ENCODE measurements at regions not wholly inside any gene's neighbourhood (a gene's known extent, or its start where the extent isn't known, plus 50 kb on each side); places are given as distances from the start of the nearest gene placed in this dataset.

DNA sequence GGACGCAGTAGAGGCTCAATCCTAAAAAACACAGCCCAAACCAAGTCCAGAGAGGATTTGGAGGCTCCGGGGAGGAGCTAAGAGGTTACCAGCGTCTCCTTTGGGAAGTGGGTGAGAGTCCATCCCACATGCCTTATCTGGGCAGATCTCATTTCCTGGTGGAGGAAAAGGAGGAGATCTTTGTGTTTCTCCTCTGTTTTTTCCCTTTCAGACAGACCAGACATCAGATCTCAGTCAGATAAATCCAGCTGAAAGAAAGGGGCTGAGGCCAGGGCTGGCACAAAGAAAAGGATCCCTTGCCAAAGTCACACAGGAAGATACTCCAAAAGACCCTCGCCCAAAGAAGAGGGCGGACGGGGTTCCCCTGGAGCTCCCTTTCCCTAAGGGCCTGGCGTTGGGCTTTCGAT lies 58.3 kb upstream of the COMTD1 start:
- peak overlapping the region; percentile 84 for H3K27ac ChIP-seq (ENCODE audit: extremely low read depth, low read depth, low read length)
- CTCF ChIA-PET = interaction anchor here (0.5 to 1.1 kb wide), 4 partner anchors 11 to 756 kb away, joined by 3 to 4 read pairs (median 4); no protein-coding TSS in a partner anchor
- H3K36me3 ChIP-seq (ENCODE audit: control insufficient read depth in 2 of 2, insufficient read depth in 1 of 2, low read length in 2 of 2) = no peaks in the 10 kb centered on the region
- TF ChIP-seq ZNF221 (tag by site-specific recombination; IDR thresholded peaks at IDR 0.05; ENCODE audit: borderline replicate concordance) = no peak
- 0 out of 2 replicates have a peak, but pooled peaks have one; percentile 18 for TF ChIP-seq ZBTB48 (tag by site-specific recombination; IDR thresholded peaks at IDR 0.05)
- 0 out of 2 replicates have a peak, but pooled peaks have one; percentile 5 for TF ChIP-seq ZNF654 (tag by site-specific recombination; IDR thresholded peaks at IDR 0.05; ENCODE audit: low read depth)
- TF ChIP-seq ZFHX2 (tag by site-specific recombination; conservative IDR thresholded peaks at IDR 0.05) = peak; percentile 28; the same call in 1 of the 2 replicates
- TF ChIP-seq ZNF394 (tag by site-specific recombination; IDR thresholded peaks at IDR 0.05; ENCODE audit: borderline replicate concordance) = no peak
- POLR2A ChIA-PET = interaction anchor here (1.2 to 2.3 kb wide), 3 partner anchors 10 to 107 kb away, joined by 6 to 11 read pairs (median 7); partner anchors contain the start of gene ZNF503
- no peak overlapping the region for H3K4me3 ChIP-seq (ENCODE audit: low read depth, low read length)
- peaks cover 12% of the 10 kb centered on the region for H3K4me1 ChIP-seq (ENCODE audit: control insufficient read depth, insufficient read depth, low read length)
- no peaks in the 10 kb centered on the region for H3K9me3 ChIP-seq (ENCODE audit: control insufficient read depth, insufficient read depth, low read depth, low read length)

DNA sequence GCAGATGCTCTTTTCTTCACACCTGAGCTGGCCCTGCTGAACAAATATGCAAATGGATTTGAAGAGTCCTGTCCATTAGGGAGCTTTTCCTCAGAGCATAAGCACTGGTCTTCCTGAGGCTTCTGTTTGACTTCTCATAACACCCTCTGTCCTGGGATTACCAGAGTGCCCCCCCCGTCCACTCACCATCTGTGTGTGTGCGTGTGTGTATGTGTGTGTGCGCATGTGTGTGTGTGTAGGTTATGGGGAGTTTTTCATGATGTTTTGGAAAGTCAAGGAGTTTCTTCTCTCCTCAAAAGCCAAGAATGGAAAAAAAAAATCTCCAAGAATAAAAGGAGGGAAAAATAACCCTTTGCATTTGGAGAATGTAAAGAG lies 57.7 kb upstream of the COMTD1 start:
- Histone ChIP-seq H3K27ac (ENCODE audit: extremely low read depth, low read depth, low read length) (peak overlapping the region; percentile 84), H3K9me3 (ENCODE audit: control insufficient read depth, insufficient read depth, low read depth, low read length) (no peaks in the 10 kb centered on the region), H3K36me3 (ENCODE audit: control insufficient read depth in 2 of 2, insufficient read depth in 1 of 2, low read length in 2 of 2) (no peaks in the 10 kb centered on the region), H3K4me3 (ENCODE audit: low read depth, low read length) (no peak overlapping the region), H3K4me1 (ENCODE audit: control insufficient read depth, insufficient read depth, low read length) (peaks cover 12% of the 10 kb centered on the region)
- TF ChIP-seq, protein P1, sequence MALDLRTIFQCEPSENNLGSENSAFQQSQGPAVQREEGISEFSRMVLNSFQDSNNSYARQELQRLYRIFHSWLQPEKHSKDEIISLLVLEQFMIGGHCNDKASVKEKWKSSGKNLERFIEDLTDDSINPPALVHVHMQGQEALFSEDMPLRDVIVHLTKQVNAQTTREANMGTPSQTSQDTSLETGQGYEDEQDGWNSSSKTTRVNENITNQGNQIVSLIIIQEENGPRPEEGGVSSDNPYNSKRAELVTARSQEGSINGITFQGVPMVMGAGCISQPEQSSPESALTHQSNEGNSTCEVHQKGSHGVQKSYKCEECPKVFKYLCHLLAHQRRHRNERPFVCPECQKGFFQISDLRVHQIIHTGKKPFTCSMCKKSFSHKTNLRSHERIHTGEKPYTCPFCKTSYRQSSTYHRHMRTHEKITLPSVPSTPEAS (tag by site-specific recombination; IDR thresholded peaks at IDR 0.05) = peak; percentile 84
- no peak for TF ChIP-seq ZNF747 (tag by site-specific recombination; IDR thresholded peaks at IDR 0.05)
- ChIA-PET POLR2A (interaction anchor here (1.2 kb wide), 1 partner anchor 108 kb away, joined by 7 read pairs; the partner anchor contains the start of gene ZNF503), CTCF (interaction anchor here (0.7 to 1.1 kb wide), 2 partner anchors 55 to 1891 kb away, joined by 3 to 4 read pairs; no protein-coding TSS in a partner anchor)

DNA sequence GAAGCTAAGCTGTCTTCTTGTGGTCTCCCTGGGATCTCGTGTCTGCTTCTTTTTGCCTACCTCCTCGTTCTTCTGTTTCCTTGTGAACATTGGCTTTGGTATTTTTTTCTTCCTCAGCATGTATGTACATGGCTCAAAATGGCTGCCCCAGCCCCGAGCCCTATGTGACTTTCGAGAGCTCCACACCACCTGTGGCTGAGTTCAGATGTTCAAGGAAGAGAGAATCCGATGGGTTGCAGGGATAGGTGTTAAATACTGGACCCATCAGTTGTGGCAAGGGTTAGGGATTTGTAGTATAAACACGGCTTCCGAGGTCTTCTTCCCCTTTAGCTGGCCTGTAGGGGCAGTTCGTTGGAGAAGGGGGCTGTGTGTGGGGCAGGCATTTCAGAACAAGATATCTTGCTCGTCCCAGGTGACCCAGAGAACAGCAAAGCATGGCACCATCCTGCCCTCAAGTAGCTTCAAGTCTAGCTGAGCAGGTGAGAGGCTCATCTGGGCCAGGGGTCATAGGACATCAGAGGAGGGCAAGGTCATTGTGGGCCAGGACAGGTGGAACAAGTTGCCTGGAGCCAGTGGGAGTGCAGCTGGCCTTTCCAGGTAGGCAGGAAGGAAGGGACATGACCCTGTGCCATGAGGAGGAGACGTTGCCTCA lies 57.2 kb upstream of the COMTD1 start:
- peaks cover 12% of the 10 kb centered on the region for H3K4me1 ChIP-seq (ENCODE audit: control insufficient read depth, insufficient read depth, low read length)
- no peak overlapping the region; the same call in 1 of the 2 replicates for H3K27ac ChIP-seq (ENCODE audit: extremely low read depth, low read depth, low read length)
- no peaks in the 10 kb centered on the region for H3K9me3 ChIP-seq (ENCODE audit: control insufficient read depth, insufficient read depth, low read depth, low read length)
- ChIA-PET POLR2A (no interaction called here), CTCF (interaction anchor here (0.7 kb wide), 1 partner anchor 1891 kb away, joined by 3 read pairs; no protein-coding TSS in a partner anchor)
- H3K4me3 ChIP-seq (ENCODE audit: low read depth, low read length) = no peak overlapping the region
- TF ChIP-seq, protein P2, sequence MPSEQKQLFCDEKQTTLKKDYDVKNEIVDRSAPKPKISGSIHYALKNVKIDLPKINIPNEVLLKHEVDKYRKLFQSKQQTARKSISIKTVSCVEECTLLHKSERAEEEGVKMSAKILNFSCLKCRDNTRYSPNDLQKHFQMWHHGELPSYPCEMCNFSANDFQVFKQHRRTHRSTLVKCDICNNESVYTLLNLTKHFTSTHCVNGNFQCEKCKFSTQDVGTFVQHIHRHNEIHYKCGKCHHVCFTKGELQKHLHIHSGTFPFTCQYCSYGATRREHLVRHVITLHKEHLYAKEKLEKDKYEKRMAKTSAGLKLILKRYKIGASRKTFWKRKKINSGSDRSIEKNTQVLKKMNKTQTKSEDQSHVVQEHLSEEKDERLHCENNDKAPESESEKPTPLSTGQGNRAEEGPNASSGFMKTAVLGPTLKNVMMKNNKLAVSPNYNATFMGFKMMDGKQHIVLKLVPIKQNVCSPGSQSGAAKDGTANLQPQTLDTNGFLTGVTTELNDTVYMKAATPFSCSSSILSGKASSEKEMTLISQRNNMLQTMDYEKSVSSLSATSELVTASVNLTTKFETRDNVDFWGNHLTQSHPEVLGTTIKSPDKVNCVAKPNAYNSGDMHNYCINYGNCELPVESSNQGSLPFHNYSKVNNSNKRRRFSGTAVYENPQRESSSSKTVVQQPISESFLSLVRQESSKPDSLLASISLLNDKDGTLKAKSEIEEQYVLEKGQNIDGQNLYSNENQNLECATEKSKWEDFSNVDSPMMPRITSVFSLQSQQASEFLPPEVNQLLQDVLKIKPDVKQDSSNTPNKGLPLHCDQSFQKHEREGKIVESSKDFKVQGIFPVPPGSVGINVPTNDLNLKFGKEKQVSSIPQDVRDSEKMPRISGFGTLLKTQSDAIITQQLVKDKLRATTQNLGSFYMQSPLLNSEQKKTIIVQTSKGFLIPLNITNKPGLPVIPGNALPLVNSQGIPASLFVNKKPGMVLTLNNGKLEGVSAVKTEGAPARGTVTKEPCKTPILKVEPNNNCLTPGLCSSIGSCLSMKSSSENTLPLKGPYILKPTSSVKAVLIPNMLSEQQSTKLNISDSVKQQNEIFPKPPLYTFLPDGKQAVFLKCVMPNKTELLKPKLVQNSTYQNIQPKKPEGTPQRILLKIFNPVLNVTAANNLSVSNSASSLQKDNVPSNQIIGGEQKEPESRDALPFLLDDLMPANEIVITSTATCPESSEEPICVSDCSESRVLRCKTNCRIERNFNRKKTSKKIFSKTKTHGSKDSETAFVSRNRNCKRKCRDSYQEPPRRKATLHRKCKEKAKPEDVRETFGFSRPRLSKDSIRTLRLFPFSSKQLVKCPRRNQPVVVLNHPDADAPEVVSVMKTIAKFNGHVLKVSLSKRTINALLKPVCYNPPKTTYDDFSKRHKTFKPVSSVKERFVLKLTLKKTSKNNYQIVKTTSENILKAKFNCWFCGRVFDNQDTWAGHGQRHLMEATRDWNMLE (tag by site-specific recombination; conservative IDR thresholded peaks at IDR 0.05; ENCODE audit: low read depth) = no peak
- TF ChIP-seq SCRT1 (tag by site-specific recombination; IDR thresholded peaks at IDR 0.05; ENCODE audit: borderline replicate concordance) (peak; percentile 56; the same call in 1 of the 2 replicates), TRIM28 (IDR thresholded peaks at IDR 0.05; ENCODE audit: borderline replicate concordance, low read length) (no peak), ZNF548 (tag by site-specific recombination; IDR thresholded peaks at IDR 0.05) (0 out of 2 replicates have a peak, but pooled peaks have one; percentile 3), SCRT2 (tag by site-specific recombination; IDR thresholded peaks at IDR 0.05) (peak; percentile 57), ZNF157 (tag by site-specific recombination; IDR thresholded peaks at IDR 0.05) (no peak)
- H3K36me3 ChIP-seq (ENCODE audit: control insufficient read depth in 2 of 2, insufficient read depth in 1 of 2, low read length in 2 of 2) = no peaks in the 10 kb centered on the region

Data from HEK293 (cell line).